DMS 273 (cell line): ENCODE measurements at regions not wholly inside any gene's neighbourhood (a gene's known extent, or its start where the extent isn't known, plus 50 kb on each side); places are given as distances from the start of the nearest gene placed in this dataset.
"Not testable (repeated sequence)": the region's sequence is repeated elsewhere in the genome, so short reads cannot be mapped to it uniquely, and the experiment has no call there.

Source experiments
- DNase-seq: peaks from one replicate; lab custom pipeline; 2025; ENCODE audit not compliant: unreplicated experiment; lab: John Stamatoyannopoulos, UW

DNA sequence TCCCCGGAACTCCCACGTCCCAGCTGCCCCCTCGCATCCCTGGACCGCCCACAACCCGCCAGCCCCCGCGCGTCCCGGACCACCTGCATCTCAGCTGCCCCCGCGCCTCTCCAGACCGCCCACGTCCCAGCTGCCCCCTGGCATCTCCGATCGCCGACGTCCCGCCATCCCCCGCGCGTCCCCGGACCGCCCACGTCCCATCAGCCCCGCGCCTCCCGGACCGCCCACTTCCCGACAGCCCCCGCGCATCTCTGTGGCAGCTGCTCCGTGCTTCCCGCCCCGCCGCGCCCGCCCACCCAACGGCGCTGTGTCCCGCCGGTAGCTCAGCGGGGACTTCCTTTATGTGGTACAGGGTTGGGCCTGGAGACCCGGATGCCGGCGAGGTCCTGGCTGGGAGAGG lies 955.8 kb downstream of the TMEM121 start:
- DNase-seq: not testable (repeated sequence)

DNA sequence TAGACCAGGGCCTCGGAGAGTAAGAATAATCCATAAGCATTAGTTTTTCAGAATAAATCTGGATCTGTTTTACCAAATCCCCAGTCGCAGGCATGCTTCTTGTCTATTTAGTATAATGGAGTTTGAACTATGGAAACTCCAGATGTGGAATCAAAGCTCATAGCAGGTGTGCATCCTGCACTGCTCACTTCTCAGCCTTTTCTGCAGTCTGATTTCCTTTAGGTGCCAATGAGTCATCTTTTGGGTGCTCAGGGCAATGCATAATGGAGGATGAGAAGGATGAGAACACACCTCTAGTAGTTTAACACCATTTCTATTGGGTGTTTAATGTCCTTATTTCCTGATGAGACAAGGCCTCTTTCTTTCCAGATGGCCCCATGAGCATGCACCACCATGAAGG lies 961.2 kb downstream of the TMEM121 start:
- DNase-seq: no peak

DNA sequence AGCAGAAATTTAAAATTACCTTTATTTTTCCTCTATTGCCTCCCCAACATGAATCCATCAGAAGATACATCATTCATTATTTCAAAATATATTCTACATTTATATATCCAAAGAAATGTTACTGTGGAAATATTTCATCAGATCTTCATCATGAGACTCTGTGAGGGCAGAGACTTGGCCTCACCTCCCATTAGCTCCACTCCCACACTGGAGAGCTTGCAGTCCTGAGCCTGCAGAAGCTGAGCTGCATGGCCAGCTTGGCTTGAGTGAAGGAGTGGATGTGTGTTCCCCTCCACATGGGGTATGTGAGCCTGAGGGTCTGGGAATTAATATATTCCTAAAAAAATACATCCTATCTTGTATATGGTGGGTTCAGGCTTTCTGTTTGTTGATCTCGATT lies 961.9 kb downstream of the TMEM121 start:
- DNase-seq: no peak

DNA sequence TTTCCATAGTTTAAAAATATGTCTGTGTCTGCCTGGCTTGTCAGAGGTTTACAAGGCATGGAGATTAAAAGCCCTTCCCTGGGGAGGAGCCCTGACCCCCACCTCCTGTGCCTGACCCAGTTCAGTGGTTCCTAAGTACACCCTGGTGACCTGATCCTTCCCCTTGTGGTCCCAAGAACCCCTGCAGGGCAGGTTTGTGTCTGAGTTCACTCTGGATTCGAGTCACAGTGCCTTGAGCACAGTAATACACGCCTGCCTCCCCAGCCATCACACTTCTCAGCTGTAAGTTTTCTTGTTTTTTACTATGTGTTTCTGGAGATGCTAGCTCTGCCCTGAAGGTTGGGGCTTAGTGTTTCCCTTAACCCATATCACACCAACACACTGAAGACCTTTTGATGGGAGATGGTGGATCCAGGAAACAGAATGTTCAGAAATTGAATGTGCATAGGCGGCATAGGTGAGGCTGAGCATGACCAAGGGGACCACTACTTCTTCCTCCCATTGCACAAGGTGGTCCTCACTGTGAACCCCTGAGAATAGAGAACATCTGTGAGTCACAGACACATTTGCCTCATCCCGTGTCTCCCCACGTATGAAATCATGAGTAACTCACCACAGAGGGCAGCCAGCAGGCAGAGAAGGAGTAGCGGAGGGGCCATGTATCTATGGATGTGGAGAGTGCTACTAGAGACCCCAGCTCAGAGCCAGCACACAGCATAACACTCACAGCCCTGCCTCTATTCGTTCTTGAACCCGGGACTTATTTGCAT lies 962.9 kb downstream of the TMEM121 start:
- DNase-seq: no peak

DNA sequence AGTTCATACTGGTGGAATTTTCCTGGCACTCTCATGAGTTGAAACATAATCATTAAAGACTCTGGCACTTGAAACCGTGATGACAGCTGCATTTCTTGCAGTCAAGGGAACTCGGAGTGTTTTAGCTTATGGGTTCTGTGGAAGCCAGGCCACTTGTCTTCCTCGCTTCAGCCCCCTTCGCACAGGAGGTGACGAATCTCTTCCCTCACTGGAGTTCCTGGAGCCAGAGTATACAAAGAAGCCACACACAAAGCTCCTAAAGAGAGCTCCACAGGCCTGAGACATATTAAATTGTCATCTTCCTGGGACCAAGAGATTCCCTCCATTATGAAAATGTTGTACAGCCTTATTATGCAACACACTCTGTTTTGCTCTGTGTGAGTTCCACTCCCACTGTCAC lies 964.1 kb downstream of the TMEM121 start:
- no peak for DNase-seq

DNA sequence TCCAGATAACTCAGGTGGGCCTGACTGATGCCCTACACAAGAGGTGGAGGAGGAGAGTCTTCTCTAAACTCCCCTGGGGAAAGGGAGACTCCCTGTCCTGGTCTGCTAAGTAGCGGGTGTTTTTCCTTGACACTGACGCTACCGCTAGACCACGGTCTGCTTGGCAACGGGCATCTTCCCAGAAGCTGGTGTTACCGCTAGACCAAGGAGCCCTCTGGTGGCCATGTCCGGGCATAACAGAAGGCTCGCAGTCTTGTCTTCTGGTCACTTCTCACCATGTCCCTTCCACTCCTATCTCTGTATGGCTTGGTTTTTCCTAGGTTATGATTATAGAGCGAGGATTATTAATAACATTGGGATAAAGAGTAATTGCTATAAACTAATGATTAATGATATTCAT lies 965.5 kb downstream of the TMEM121 start:
- peak; percentile 36 for DNase-seq

DNA sequence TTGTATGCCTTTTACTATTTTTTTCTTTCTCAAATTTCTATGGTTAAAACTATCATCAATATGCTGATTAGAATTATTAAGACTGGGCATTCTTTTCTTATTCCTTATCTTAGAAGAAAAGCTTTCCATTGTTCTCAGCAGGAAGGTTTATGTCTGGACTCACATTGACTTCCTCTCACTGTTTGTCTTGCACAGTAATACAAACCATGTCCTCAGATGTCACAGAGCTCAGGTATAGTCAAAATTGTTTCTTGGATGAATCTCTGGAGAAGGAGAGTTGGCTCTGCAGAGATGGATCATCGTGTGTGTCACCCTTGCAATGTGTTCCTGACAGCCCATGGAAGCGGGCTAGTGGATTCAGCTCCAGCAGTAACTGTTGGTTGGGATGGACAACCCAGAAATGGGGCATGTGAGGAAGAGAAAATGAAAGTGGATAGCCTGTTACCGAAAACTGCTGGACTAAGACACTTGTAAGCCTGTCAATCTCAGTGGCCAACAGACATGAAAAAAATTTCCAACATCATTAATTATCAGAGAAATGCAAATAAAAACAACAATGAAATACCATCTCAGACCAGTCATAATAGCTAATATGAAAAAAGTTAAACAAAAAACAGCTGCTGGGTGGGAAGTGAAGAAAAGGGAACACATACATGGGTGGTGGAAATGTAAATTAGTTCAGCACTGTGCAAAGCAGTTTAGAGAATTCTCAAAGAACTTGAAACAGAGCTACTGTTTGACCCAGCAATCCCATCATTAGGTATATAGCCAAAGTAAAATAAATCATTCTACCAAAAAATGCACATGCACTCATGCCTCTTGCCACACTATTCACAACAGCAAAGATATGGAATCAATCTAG lies 967.8 kb downstream of the TMEM121 start:
- no peak for DNase-seq

DNA sequence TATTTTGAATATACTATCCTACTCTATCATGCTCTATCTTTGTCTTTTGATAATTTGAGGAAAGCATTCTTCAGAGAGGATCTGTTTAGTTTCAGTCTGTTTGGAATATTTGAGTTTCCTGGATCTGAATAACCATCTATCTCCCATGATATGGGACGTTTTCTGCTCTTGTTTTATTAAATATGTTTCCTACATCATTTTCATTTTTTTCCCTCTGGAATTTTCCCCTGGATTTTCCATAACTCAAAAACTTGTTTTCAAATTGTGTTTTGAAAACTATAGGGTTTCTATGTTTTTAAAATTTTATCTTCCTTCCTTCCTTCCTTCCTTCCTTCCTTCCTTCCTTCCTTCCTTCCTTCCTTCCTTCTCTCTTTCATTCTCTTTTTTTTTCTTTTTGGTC lies 974.2 kb downstream of the TMEM121 start:
- no peak for DNase-seq

DNA sequence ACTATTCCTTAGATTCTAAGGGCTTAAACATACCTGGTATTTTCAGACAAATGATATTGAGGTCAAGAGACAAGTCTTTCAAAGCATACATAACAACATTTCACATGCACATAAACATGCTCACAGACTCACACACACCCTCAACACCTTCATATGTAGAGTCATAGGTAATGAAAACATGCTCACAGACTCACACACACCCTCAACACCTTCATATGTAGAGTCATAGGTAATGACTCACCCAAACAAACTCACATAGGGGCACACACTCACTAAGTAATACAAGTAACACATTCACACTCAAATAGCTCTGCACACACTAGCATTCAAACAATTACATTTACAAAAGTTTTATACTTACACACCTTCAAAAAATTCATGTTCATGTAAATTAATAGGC lies 975.5 kb downstream of the TMEM121 start:
- DNase-seq: no peak

DNA sequence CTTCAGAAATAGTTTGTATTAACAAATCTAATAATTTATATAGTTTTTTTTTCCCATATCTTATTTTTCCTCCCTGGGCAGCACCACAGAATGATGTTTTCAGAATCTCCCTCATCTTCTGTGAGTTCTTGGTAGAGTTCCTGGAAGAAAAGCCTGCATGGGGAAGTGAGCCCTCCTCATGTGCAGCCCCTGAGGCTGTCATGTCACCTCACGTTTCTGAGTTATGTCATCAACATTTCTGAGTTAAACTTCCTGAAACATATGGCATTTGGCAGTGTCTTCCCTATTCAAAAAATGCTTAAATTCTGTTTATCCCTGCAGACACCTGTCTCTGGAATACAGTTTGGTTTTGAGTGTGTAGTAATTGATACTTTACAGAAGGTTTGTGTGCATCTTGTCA lies 979.0 kb downstream of the TMEM121 start:
- DNase-seq: no peak

DNA sequence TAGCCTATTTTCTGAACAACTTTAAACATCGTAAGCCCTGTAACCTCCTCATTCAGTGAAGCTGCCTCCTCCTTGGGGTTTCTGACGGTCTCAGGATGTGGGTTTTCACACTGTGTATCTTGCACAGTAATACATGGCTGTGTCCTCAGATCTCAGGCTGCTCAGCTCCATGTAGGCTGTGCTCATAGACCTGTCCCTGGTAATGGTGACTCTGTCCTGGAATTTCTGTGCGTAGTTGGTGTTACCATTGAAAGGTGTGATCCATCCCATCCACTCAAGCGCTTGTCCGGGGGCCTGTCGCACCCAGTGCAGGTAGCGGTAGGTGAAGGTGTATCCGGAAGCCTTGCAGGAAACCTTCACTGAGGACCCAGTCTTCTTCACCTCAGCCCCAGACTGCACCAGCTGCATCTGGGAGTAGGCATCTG lies 980.5 kb downstream of the TMEM121 start:
- no peak for DNase-seq

DNA sequence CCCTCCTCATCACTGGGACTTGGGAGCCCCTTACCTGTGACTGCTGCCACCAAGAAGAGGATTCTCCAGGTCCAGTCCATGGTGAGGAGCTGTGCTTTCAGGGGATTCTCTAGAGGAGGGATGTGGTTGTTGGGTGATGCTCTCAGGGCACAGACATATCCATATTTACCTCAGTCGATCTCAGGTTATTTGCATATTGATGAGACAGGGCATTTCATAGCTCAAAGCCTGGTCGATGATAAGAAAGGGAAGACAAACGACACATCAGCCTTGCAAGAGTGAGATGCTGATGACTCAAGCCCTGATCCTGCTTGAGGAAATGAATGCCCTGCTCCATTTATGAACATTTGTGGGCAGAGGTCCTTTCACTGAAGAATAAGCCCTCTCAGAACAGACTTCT lies 981.0 kb downstream of the TMEM121 start:
- no peak for DNase-seq

DNA sequence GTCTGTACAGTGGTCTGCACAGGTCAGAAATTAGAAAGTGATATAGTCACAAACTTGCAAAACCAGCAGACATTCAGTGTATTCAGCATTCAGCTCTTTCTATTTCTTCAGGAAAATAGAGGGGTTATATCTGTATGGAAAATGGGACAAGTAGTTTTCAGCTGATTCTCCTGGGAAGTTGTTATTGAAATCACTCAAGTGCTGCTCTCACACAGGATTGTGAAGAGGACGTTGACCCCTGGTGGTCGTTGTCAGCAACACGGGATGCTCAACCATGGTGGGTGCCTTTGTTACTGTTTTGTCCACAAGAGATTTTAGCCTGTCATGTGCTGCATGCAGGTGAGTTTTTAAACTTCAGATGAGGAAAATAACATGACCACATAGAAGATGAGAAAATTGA lies 981.8 kb downstream of the TMEM121 start:
- no peak for DNase-seq

DNA sequence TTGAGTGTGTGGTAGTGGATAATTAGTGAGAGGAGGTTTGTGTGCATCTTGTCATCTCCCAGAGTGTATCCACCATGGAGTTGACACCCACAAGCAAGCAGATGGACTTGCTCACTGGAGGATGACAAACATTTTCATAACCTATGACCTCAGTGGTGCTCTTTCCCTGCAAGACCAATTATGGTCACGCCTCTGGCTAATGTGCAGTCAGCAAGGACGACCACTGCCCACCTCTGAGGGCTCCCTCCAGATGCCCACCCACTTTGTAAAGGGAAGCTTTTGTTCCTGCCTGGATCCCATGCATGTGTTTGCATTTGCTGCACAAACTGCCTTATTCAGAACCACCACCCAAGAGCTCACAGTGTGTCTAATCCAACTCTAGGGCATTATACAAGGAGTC lies 982.8 kb downstream of the TMEM121 start:
- DNase-seq: no peak

DNA sequence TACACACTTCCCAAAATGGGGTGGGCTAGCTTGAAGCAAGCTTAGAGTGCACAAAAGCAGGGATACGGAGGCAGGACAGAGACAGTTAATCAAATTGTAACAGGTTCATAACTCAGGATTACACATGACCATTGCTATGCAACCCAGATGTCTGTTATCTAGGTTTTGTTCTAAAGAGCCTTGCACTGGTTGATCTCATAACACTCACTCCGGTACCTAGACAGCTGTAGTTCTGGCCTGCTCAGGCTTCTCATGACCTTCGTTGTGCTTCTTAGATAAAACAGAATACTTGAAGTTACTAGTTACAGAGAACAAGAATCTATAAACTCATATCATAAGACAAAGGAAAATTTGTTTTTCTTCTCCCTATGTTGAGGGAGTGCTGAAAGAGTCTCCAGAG lies 983.4 kb downstream of the TMEM121 start:
- no peak for DNase-seq

DNA sequence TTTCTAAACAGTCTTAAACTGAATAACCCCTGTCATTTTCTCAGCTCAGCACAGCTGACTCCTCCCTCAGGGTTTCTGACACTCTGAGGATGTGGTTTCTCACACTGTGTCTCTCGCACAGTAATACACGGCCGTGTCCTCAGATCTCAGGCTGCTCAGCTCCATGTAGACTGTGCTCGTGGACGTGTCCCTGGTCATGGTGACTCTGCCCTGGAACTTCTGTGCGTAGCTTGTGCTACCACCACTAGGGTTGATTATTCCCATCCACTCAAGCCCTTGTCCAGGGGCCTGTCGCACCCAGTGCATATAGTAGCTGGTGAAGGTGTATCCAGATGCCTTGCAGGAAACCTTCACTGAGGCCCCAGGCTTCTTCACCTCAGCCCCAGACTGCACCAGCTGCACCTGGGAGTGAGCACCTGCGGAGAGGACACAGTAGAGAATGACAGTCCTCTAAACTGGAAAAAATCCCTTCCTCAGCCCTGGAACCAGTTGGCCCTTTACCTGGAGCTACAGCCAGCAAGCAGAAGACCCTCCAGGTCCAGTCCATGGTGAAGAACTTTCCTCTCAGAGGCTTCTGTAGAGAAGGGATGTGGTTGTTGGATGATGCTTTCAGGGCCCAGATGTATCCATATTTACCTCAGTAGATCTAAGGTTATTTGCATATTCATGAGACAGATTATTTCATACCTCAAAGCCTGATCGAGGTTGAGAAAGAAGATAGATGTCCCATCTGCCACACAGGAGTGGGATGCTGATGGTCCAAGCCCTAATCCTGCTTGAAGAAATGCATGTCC lies 984.8 kb downstream of the TMEM121 start:
- DNase-seq: no peak

DNA sequence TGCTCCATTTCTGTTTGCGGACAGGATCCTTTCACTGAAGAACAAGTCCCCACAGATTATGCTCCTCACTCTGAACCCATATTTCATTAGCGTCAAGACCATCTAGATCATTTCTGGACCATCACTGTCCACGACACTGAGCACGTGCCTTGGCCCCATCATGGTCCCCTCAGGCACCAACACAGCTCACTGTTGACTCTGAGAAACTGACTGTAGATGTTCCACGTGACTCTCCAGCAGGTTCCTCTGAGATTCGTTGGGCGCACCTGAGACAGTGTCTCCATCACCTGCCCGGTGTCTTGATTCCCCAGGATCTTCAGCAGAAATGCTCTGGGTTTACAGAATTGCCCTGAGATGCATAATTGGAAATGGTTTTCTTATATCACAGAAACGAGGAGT lies 985.4 kb downstream of the TMEM121 start:
- no peak for DNase-seq

DNA sequence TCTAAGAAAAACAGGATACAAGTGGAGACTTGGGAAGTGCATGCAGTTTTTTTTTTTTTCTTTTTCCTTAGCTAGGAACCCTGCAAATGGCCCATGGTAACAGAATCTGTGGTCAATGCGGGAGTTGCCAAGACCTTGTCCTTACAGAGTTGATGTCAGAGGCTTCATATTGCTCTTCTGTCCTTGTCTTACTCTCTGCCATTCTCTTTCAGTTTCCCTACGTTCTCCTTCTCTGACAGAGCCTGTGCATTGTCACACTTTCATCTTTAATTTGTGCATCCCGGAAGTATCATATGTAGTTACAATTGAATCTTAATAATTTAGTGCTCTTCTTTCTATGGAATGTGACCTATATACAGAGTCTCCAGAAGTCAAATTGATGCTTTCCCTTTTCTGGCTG lies 986.9 kb downstream of the TMEM121 start:
- no peak for DNase-seq

DNA sequence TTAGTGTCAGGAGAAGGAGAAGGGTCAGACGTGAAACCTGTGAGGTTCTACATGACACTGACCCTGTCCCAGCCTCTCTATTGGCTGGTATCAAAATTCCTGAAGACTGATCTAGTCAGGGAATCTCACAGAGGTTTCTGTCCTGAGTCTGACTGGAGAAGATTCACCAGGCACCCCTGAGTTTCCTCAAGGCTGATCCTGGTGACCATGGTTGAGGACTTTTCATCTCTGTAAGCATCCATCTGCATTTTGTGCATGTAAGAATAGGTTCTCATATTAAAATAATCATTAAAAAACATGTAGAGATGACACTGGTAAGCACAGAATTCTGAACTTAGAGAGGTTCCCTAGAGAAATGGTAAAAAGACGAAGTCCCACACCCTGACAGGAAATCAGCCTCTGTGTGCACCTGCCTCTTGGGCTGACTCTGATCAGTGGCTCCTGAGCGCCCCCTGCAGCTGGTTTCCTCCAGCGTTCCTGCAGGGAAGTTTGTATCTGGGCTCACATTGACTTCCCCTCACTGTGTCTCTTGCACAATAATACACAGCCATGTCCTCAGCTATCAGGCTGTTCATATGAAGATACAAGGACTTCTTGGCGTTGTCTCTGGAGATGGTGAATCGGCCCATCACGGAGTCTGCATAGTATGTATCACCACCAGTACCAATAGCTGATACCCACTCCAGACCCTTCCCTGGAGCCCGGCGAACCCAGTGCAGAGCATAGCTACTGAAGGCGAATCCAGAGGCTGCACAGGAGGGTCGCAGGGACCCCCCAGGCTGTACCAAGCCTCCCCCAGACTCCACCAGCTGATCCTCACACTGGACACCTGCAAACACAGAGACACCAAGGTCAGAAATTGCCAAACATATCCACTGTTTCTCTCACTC lies 991.9 kb downstream of the TMEM121 start:
- peak; percentile 32 for DNase-seq

DNA sequence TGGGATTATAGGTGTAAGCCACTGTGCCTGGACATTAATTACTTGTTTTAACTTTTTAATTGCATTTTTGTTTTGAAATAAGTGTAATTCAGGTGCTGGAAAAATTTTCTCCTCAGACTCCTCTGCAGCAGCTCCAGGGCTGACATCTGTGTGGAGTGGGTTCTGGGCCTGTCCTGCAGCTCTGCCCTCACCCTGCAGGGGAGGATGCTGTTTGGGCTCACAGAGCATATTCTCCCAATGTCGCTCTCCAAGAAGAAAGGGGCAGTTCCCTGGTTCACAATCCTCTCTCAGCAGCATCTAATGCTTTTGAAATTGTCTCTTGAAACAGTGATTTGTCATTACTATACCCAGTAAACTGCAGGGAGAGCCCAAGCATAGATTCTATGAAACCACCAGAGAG lies 995.7 kb downstream of the TMEM121 start:
- not testable (repeated sequence) for DNase-seq

DNA sequence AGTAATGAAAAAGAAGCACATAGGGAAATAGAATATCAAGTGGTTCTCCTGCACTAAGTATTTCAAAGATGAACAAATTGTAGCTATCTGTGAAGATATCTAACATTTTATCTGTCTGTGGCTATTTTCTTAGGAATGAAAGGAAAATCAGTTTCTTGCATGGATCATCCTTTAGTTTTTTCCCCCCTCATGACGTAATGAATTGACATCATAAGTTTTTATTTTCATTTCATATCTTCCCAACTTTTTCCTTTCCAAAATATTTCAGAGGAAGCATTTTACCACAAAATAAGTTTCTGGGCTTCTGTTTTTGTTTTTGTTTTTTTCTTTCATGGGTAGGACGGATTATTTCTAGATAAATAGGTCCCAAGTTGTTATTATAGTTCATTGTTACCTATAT lies 996.6 kb downstream of the TMEM121 start:
- no peak for DNase-seq
